KMS-11 (cell line): ENCODE measurements at regions not wholly inside any gene's neighbourhood (a gene's known extent, or its start where the extent isn't known, plus 50 kb on each side); places are given as distances from the start of the nearest gene placed in this dataset.

Experiments
- H2AFZ ChIP-seq: fragments of 200-600 bp; sonication (generic); 2 replicates; pipeline ENCODE4 v1.6.1; 2016; ENCODE audit warnings: antibody characterized with exemption, mixed run types, low read depth
- H3K27ac ChIP-seq: fragments of 200-600 bp; sonication (generic); 2 replicates; pipeline ENCODE4 v1.6.1; 2016; ENCODE audit warnings: mild to moderate bottlenecking, mixed run types
- H3K27me3 ChIP-seq: fragments of 200-600 bp; sonication (generic); 2 replicates; pipeline ENCODE4 v1.6.1; 2017; ENCODE audit warnings: mild to moderate bottlenecking, low read depth, mixed run types, moderate library complexity; ENCODE audit not compliant: insufficient read depth
- H3K36me3 ChIP-seq: fragments of 200-600 bp; sonication (generic); 2 replicates; pipeline ENCODE4 v1.6.1; 2017; ENCODE audit warnings: mild to moderate bottlenecking, mixed run types; ENCODE audit not compliant: insufficient read depth
- H3K4me1 ChIP-seq: fragments of 200-600 bp; sonication (generic); 2 replicates; pipeline ENCODE4 v1.6.1; 2016; ENCODE audit warnings: mild to moderate bottlenecking, low read depth, mixed run types; ENCODE audit not compliant: poor library complexity, severe bottlenecking
- H3K4me2 ChIP-seq: fragments of 200-600 bp; sonication (generic); 2 replicates; pipeline ENCODE4 v1.7.0; 2016; ENCODE audit warnings: mild to moderate bottlenecking, mixed run types
- H3K4me3 ChIP-seq: fragments of 200-600 bp; sonication (generic); IDR thresholded peaks from 2 replicates; pipeline ENCODE4 v1.6.1; 2017; ENCODE audit warnings: low read depth, low read length, mixed read lengths; ENCODE audit not compliant: insufficient read depth
- H3K79me2 ChIP-seq: fragments of 200-600 bp; sonication (generic); 2 replicates; pipeline ENCODE4 v1.6.1; 2016; ENCODE audit warnings: low read depth, mixed run types; ENCODE audit not compliant: insufficient read depth
- H3K9ac ChIP-seq: fragments of 200-600 bp; sonication (generic); 2 replicates; pipeline ENCODE4 v1.6.1; 2016; ENCODE audit warnings: mild to moderate bottlenecking, mixed run types
- H4K20me1 ChIP-seq: fragments of 200-600 bp; sonication (generic); 2 replicates; pipeline ENCODE4 v1.6.1; 2016; ENCODE audit warnings: mild to moderate bottlenecking, mixed run types; ENCODE audit not compliant: insufficient read depth
- TF ChIP-seq, protein P1 (sequence below): fragments of 200-600 bp; sonication (generic); conservative IDR thresholded peaks from 2 replicates; pipeline ENCODE4 v1.6.1; 2017; ENCODE audit warnings: low read depth, mild to moderate bottlenecking, antibody characterized with exemption, low read length, moderate library complexity, mixed read lengths

DNA sequence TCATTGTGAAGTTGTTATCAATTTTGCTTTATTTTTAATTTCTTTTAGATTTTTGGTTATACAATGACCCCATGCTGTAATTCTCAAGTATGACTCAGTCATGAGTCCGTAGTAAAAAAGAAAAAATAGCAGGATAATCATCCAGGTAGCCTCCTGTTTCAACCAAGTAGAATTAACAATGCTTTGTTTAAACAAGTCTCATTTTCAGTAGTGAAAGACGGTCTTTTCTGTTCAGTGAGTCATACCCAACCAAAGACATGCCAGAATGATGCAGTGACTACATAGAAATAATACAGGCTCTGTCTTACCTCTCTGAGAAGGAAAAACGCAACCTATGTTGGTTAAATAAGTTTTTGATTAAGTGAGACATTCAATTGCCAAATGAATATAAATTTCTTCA, 67.8 kb upstream of the DSC1 start:
- Histone ChIP-seq H3K4me2 (no peak overlapping the region), H4K20me1 (no peaks in the 10 kb centered on the region), H2AFZ (no peak overlapping the region), H3K4me3 (no peak overlapping the region), H3K27ac (no peak overlapping the region), H3K36me3 (no peaks in the 10 kb centered on the region), H3K4me1 (no peaks in the 10 kb centered on the region), H3K27me3 (no peaks in the 10 kb centered on the region), H3K9ac (no peak overlapping the region), H3K79me2 (no peaks in the 10 kb centered on the region)
- TF ChIP-seq, protein P1, sequence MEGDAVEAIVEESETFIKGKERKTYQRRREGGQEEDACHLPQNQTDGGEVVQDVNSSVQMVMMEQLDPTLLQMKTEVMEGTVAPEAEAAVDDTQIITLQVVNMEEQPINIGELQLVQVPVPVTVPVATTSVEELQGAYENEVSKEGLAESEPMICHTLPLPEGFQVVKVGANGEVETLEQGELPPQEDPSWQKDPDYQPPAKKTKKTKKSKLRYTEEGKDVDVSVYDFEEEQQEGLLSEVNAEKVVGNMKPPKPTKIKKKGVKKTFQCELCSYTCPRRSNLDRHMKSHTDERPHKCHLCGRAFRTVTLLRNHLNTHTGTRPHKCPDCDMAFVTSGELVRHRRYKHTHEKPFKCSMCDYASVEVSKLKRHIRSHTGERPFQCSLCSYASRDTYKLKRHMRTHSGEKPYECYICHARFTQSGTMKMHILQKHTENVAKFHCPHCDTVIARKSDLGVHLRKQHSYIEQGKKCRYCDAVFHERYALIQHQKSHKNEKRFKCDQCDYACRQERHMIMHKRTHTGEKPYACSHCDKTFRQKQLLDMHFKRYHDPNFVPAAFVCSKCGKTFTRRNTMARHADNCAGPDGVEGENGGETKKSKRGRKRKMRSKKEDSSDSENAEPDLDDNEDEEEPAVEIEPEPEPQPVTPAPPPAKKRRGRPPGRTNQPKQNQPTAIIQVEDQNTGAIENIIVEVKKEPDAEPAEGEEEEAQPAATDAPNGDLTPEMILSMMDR = no peak

DNA sequence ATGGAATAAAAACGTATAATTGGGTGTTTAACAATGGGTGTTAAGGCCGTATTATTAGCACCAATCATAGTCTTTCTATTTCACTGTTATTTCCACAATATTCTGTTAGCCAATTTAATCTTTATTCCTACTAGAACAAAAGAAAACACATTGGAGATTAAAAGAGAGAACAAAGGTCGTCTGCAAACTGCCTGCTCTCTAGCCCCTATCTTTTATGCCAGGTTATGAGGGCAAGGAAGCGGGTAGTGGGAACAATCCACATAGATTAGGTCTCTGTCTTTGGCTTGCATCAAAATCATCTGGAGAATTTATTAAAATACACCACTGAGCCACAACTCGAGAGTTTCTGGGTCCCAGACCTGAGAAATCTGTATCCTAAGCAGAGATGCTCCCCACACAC, 69.4 kb upstream of the DSC1 start:
- no peaks in the 10 kb centered on the region for H3K4me1 ChIP-seq
- no peak overlapping the region for H3K4me2 ChIP-seq
- H3K27ac ChIP-seq = no peak overlapping the region
- H3K79me2 ChIP-seq = no peaks in the 10 kb centered on the region
- TF ChIP-seq, protein P1 = no peak
- no peaks in the 10 kb centered on the region for H3K36me3 ChIP-seq
- no peak overlapping the region for H2AFZ ChIP-seq
- no peaks in the 10 kb centered on the region for H3K27me3 ChIP-seq
- H3K9ac ChIP-seq = no peak overlapping the region
- H3K4me3 ChIP-seq = no peak overlapping the region
- H4K20me1 ChIP-seq = no peaks in the 10 kb centered on the region

DNA sequence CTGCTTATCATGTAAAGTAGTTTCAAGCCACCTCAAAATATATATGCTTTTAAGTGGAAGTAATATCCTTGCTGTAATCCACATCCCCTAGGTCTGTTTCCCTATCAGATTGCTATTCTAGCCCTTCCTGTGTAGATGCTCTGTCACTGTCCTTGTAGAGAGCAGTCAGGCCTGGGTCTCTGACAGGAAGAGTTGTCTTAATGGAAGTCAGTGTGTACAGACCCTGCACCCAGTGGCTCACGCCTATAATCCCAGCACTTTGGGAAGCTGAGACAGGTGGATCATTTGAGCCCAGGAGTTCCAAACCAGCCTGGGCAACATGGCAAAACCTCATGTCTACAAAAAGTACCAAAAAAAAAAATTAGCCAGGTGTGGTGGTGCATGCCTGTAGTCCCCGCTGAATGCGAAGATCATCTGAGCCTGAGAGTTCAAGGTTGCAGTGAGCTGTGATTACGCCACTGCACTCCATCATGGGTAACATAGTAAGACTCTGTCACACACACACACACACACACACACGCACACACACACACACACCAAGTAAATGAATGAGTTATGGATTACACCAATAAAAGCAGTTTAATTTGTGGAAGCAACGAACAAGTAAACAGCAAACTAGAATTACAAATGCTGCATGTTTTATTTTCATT, 70.2 kb upstream of the DSC1 start:
- Histone ChIP-seq H3K79me2 (no peaks in the 10 kb centered on the region), H3K27ac (no peak overlapping the region), H3K4me3 (no peak overlapping the region), H3K9ac (no peak overlapping the region), H3K27me3 (no peaks in the 10 kb centered on the region), H3K4me1 (no peaks in the 10 kb centered on the region), H2AFZ (no peak overlapping the region), H3K4me2 (no peak overlapping the region), H3K36me3 (no peaks in the 10 kb centered on the region), H4K20me1 (no peaks in the 10 kb centered on the region)
- TF ChIP-seq, protein P1 = no peak

DNA sequence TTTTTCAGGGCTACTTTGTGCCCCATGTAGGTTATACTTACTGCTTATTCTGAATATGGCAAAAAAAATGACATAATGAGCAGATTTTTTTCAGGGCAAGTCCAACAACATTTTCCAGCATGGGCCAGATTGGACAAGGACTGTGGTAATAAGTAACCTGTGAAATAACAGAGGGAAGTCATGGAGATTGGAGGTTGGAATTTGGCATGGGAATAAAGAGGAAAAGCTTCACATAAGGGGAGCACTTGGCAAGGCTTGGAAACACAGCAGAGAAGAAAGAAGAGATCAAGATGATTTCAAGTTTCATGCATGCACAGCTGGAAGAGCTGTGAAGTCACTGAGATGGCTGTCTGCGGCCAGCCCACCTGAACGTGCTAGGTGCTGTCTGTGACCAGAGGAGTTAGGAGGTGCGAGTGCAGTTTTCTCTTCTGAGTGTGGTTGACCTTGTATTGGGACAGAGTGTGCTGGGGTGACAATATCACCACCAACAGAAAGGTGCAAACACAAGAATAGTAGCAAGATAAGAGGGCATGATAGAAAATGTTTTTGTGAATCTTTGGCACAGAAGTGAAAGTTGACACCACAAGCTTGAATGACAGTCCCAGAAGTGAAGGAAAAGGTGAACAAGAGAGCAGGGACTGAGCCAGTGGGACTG, 71.1 kb upstream of the DSC1 start:
- Histone ChIP-seq H3K4me3 (no peak overlapping the region), H4K20me1 (no peaks in the 10 kb centered on the region), H3K36me3 (no peaks in the 10 kb centered on the region), H3K4me1 (no peaks in the 10 kb centered on the region), H3K27me3 (no peaks in the 10 kb centered on the region), H3K4me2 (no peak overlapping the region), H3K27ac (no peak overlapping the region), H2AFZ (no peak overlapping the region), H3K9ac (no peak overlapping the region), H3K79me2 (no peaks in the 10 kb centered on the region)
- TF ChIP-seq, protein P1 = no peak
